Neural cell (in vitro differentiated cells): ENCODE measurements at regions not wholly inside any gene's neighbourhood (a gene's known extent, or its start where the extent isn't known, plus 50 kb on each side); places are given as distances from the start of the nearest gene placed in this dataset.

Experiments
- H2AFZ ChIP-seq: fragments of 200-600, 300-800 bp; sonication (generic), shearing (Covaris generic); 2 replicates; pipeline ENCODE4 v1.6.0; 2014; ENCODE audit warnings: low read depth, mild to moderate bottlenecking, antibody characterized with exemption, low read length, moderate library complexity
- H3F3A ChIP-seq: fragments of 200-600 bp; shearing (Covaris generic); 2 replicates; pipeline ENCODE4 v1.6.1; 2016; ENCODE audit warnings: mild to moderate bottlenecking, moderate library complexity, mixed read lengths, antibody characterized with exemption, low read length; ENCODE audit not compliant: insufficient read depth, poor library complexity, severe bottlenecking
- H3K27ac ChIP-seq: fragments of 200-600, 300-800 bp; sonication (generic), shearing (Covaris generic); 2 replicates; pipeline ENCODE4 v1.5.1; 2014; ENCODE audit warnings: mild to moderate bottlenecking, low read length, moderate library complexity
- H3K27me3 ChIP-seq: fragments of 300-800, 200-600 bp; sonication (generic), shearing (Covaris generic); 2 replicates; pipeline ENCODE4 v1.6.0; 2014; ENCODE audit warnings: mild to moderate bottlenecking, low read depth, low read length, moderate library complexity; ENCODE audit not compliant: insufficient read depth
- H3K36me3 ChIP-seq: fragments of 300-800, 200-600 bp; sonication (generic), shearing (Covaris generic); 2 replicates; pipeline ENCODE4 v1.5.1; 2014; ENCODE audit warnings: mild to moderate bottlenecking, antibody characterized with exemption, low read length, moderate library complexity; ENCODE audit not compliant: insufficient read depth
- H3K4me2 ChIP-seq: fragments of 300-800, 200-600 bp; sonication (generic), shearing (Covaris generic); 2 replicates; pipeline ENCODE4 v1.6.0; 2014; ENCODE audit warnings: mild to moderate bottlenecking, low read length
- H3K4me3 ChIP-seq: fragments of 300-800, 200-600 bp; sonication (generic), shearing (Covaris generic); 2 replicates; pipeline ENCODE4 v1.5.1; 2014; ENCODE audit warnings: mild to moderate bottlenecking, low read length, moderate library complexity
- H3K79me2 ChIP-seq: fragments of 200-600 bp; shearing (Covaris generic); replicated peaks from 2 replicates; pipeline ENCODE4 v1.6.0; 2014; ENCODE audit warnings: mild to moderate bottlenecking, low read length, moderate library complexity; ENCODE audit not compliant: insufficient read depth
- H3K9ac ChIP-seq: fragments of 300-800, 200-600 bp; sonication (generic), shearing (Covaris generic); 2 replicates; pipeline ENCODE4 v1.6.1; 2016; ENCODE audit warnings: mild to moderate bottlenecking, low read length, mixed read lengths
- H3K9me2 ChIP-seq: fragments of 200-600 bp; shearing (Covaris generic); 2 replicates; pipeline ENCODE4 v1.6.1; 2016; ENCODE audit warnings: mild to moderate bottlenecking, low read length, mixed read lengths; ENCODE audit not compliant: insufficient read depth
- H3K9me3 ChIP-seq: fragments of 200-600, 300-800 bp; sonication (generic), shearing (Covaris generic); 2 replicates; pipeline ENCODE4 v1.6.1; 2016; ENCODE audit warnings: mild to moderate bottlenecking, mixed run types, low read length, moderate library complexity, mixed read lengths
- H4K20me1 ChIP-seq: fragments of 200-600 bp; shearing (Covaris generic); 2 replicates; pipeline ENCODE4 v1.6.1; 2016; ENCODE audit warnings: mild to moderate bottlenecking, mixed run types; ENCODE audit not compliant: insufficient read depth
- EP300 ChIP-seq: fragments of 450-650 bp; conservative IDR thresholded peaks from 2 replicates; pipeline ENCODE4 v1.6.1; 2014; ENCODE audit warnings: antibody characterized with exemption, mild to moderate bottlenecking, moderate library complexity; ENCODE audit not compliant: poor library complexity, severe bottlenecking
- EZH2 ChIP-seq: fragments of 200-600, 300-800 bp; shearing (Covaris generic), sonication (generic); IDR thresholded peaks from 2 replicates; pipeline ENCODE4 v1.6.1; 2014; ENCODE audit warnings: antibody characterized with exemption, low read length, borderline replicate concordance, mild to moderate bottlenecking; ENCODE audit not compliant: insufficient read depth, poor library complexity, severe bottlenecking
- MXI1 ChIP-seq: fragments of 450-650 bp; conservative IDR thresholded peaks from 2 replicates; pipeline ENCODE4 v1.6.1; 2014; ENCODE audit warnings: antibody characterized with exemption, mild to moderate bottlenecking; ENCODE audit not compliant: poor library complexity, severe bottlenecking
- POLR2AphosphoS5 ChIP-seq: IDR thresholded peaks from 2 replicates; pipeline ENCODE4 v1.6.1; 2012
- RAD21 ChIP-seq: fragments of 450-650 bp; conservative IDR thresholded peaks from 2 replicates; pipeline ENCODE4 v1.6.1; 2014; ENCODE audit warnings: antibody characterized with exemption, mild to moderate bottlenecking, moderate library complexity
- SMC3 ChIP-seq: fragments of 450-650 bp; conservative IDR thresholded peaks from 2 replicates; pipeline ENCODE4 v1.6.1; 2014; ENCODE audit warnings: antibody characterized with exemption, mild to moderate bottlenecking, moderate library complexity; ENCODE audit not compliant: poor library complexity
- TAF1 ChIP-seq: IDR thresholded peaks from 2 replicates; pipeline ENCODE4 v1.6.1; 2012; ENCODE audit warnings: low read depth
- TF ChIP-seq, protein P1 (sequence below): IDR thresholded peaks from 2 replicates; pipeline ENCODE4 v1.6.1; 2012; ENCODE audit warnings: borderline replicate concordance
- TF ChIP-seq, protein P2 (sequence below): fragments of 450-650 bp; IDR thresholded peaks from 2 replicates; pipeline ENCODE4 v1.5.1; 2014; ENCODE audit warnings: antibody characterized with exemption, mild to moderate bottlenecking, moderate library complexity; ENCODE audit not compliant: poor library complexity, severe bottlenecking

DNA sequence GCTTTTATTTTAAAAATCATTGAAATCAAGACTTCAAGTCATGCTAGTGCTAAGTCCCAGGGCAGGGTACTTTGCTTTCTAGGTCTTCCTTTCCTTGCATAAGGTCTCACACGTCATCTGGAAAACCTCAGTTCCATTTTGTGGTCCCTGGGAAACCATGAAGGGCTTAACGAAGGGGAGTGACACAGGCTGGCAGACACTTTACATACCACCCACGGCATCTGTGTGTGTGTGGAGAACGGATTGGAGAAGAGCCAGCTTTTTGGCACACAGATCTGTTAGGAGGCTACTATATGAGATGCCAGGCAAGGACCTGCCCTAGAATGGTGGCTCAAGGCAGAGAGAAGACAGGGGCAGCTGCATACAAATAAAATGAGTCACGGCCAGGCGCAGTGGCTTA lies 107.5 kb upstream of the NSMCE3 start:
- H3K79me2 ChIP-seq = no peaks in the 10 kb centered on the region
- TF ChIP-seq TAF1 (no peak), POLR2AphosphoS5 (no peak), EP300 (no peak), RAD21 (no peak), EZH2 (no peak), SMC3 (no peak), MXI1 (no peak)
- TF ChIP-seq, protein P1, sequence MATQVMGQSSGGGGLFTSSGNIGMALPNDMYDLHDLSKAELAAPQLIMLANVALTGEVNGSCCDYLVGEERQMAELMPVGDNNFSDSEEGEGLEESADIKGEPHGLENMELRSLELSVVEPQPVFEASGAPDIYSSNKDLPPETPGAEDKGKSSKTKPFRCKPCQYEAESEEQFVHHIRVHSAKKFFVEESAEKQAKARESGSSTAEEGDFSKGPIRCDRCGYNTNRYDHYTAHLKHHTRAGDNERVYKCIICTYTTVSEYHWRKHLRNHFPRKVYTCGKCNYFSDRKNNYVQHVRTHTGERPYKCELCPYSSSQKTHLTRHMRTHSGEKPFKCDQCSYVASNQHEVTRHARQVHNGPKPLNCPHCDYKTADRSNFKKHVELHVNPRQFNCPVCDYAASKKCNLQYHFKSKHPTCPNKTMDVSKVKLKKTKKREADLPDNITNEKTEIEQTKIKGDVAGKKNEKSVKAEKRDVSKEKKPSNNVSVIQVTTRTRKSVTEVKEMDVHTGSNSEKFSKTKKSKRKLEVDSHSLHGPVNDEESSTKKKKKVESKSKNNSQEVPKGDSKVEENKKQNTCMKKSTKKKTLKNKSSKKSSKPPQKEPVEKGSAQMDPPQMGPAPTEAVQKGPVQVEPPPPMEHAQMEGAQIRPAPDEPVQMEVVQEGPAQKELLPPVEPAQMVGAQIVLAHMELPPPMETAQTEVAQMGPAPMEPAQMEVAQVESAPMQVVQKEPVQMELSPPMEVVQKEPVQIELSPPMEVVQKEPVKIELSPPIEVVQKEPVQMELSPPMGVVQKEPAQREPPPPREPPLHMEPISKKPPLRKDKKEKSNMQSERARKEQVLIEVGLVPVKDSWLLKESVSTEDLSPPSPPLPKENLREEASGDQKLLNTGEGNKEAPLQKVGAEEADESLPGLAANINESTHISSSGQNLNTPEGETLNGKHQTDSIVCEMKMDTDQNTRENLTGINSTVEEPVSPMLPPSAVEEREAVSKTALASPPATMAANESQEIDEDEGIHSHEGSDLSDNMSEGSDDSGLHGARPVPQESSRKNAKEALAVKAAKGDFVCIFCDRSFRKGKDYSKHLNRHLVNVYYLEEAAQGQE = no peak
- TF ChIP-seq, protein P2, sequence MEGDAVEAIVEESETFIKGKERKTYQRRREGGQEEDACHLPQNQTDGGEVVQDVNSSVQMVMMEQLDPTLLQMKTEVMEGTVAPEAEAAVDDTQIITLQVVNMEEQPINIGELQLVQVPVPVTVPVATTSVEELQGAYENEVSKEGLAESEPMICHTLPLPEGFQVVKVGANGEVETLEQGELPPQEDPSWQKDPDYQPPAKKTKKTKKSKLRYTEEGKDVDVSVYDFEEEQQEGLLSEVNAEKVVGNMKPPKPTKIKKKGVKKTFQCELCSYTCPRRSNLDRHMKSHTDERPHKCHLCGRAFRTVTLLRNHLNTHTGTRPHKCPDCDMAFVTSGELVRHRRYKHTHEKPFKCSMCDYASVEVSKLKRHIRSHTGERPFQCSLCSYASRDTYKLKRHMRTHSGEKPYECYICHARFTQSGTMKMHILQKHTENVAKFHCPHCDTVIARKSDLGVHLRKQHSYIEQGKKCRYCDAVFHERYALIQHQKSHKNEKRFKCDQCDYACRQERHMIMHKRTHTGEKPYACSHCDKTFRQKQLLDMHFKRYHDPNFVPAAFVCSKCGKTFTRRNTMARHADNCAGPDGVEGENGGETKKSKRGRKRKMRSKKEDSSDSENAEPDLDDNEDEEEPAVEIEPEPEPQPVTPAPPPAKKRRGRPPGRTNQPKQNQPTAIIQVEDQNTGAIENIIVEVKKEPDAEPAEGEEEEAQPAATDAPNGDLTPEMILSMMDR = no peak

DNA sequence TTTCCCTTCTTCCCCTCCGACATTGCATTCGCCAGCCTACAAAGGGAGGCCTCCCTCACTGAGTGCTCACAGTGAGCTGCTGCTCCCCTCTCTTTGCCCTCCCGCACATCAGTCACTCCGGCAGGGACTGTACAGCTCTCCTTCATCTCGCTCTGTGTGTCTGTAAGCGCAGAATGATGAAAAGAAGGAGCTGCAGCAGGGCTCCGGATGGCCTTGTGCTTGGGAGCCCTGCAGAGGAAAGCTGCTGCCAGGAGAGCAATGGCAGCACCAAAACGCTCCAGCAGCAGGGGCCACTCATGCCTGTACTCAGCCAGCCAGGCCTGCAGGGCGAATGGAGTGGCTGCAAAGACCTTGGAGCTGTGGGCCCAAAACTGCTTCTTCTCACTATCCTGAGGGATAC lies 107.0 kb upstream of the NSMCE3 start:
- peak overlapping the region; percentile 64 for H3K27ac ChIP-seq
- H3K79me2 ChIP-seq = no peaks in the 10 kb centered on the region
- no peaks in the 10 kb centered on the region for H3F3A ChIP-seq
- no peak overlapping the region for H3K4me2 ChIP-seq
- H3K4me3 ChIP-seq = no peak overlapping the region
- H3K9me3 ChIP-seq = no peaks in the 10 kb centered on the region
- H3K27me3 ChIP-seq = no peaks in the 10 kb centered on the region
- peak overlapping the region; percentile 34 for H3K9ac ChIP-seq
- peak; percentile 33 for TF ChIP-seq EP300
- no peak for TF ChIP-seq MXI1
- TF ChIP-seq, protein P1 = no peak
- peak; percentile 23 for TF ChIP-seq SMC3
- no peak for TF ChIP-seq TAF1
- TF ChIP-seq RAD21 = peak; percentile 32
- peak; percentile 20 for TF ChIP-seq POLR2AphosphoS5
- TF ChIP-seq, protein P2 = peak; percentile 9
- H4K20me1 ChIP-seq = no peaks in the 10 kb centered on the region
- no peaks in the 10 kb centered on the region for H3K36me3 ChIP-seq
- H2AFZ ChIP-seq = peak overlapping the region; percentile 46
- no peaks in the 10 kb centered on the region for H3K9me2 ChIP-seq

More for the DNA sequence above, 107.5 kb upstream of the NSMCE3 start:
- no peaks in the 10 kb centered on the region for H3F3A ChIP-seq
- no peaks in the 10 kb centered on the region for H3K9me3 ChIP-seq
- H3K36me3 ChIP-seq = no peaks in the 10 kb centered on the region
- H3K27ac ChIP-seq = no peak overlapping the region
- no peak overlapping the region for H2AFZ ChIP-seq
- H3K4me2 ChIP-seq = no peak overlapping the region
- H3K4me3 ChIP-seq = no peak overlapping the region
- no peaks in the 10 kb centered on the region for H3K27me3 ChIP-seq
- H4K20me1 ChIP-seq = no peaks in the 10 kb centered on the region
- no peaks in the 10 kb centered on the region for H3K9me2 ChIP-seq
- H3K9ac ChIP-seq = peak overlapping the region; percentile 34
